ENCODE measurements at regions not wholly inside any gene's neighbourhood (a gene's known extent, or its start where the extent isn't known, plus 50 kb on each side); places are given as distances from the start of the nearest gene placed in this dataset.
A peak's percentile ranks its signal among the peaks of the same experiment; 100 is the strongest.

- DNase-seq: no peak
Observed at GRCh38 chr2:156700681-156701080, 264.5 kb downstream of the GPD2 start.

GRCh38 chr2:156702541-156702940 is 266.4 kb downstream of the GPD2 start:
- DNase-seq: no peak

- DNase-seq: no peak
Observed at GRCh38 chr2:156703642-156704041, 267.5 kb downstream of the GPD2 start.

- DNase-seq: no peak
Observed at GRCh38 chr2:156704132-156704531, 268.0 kb downstream of the GPD2 start.

- DNase-seq: no peak
Observed at GRCh38 chr2:156704617-156705016, 268.4 kb downstream of the GPD2 start.

GRCh38 chr2:156706576-156706975 is 270.4 kb downstream of the GPD2 start:
- no peak for DNase-seq

GRCh38 chr2:156708051-156708450 is 271.9 kb downstream of the GPD2 start:
- no peak for DNase-seq

- no peak for DNase-seq
Observed at GRCh38 chr2:156709091-156709490, 272.9 kb downstream of the GPD2 start.

- DNase-seq: no peak
Observed at GRCh38 chr2:156719036-156719435, 282.9 kb downstream of the GPD2 start.

- no peak for DNase-seq
Observed at GRCh38 chr2:156727867-156728266, 291.7 kb downstream of the GPD2 start.

- DNase-seq: no peak
Observed at GRCh38 chr2:156728328-156728727, 292.1 kb downstream of the GPD2 start.

- no peak for DNase-seq
Observed at GRCh38 chr2:156731506-156731905, 295.3 kb downstream of the GPD2 start.

- DNase-seq: no peak
Observed at GRCh38 chr2:156736950-156737349, 300.8 kb downstream of the GPD2 start.

- no peak for DNase-seq
Observed at GRCh38 chr2:156739301-156739700, 303.1 kb downstream of the GPD2 start.

GRCh38 chr2:156745619-156746018 is 309.4 kb downstream of the GPD2 start:
- DNase-seq: no peak

GRCh38 chr2:156748221-156748620 is 312.0 kb downstream of the GPD2 start:
- DNase-seq: no peak

GRCh38 chr2:156752042-156752441 is 315.9 kb downstream of the GPD2 start:
- DNase-seq: no peak

- no peak for DNase-seq
Observed at GRCh38 chr2:156753766-156754165, 317.6 kb downstream of the GPD2 start.

- no peak for DNase-seq
Observed at GRCh38 chr2:156756516-156756915, 320.3 kb downstream of the GPD2 start.

GRCh38 chr2:156763174-156763573 is 327.0 kb downstream of the GPD2 start:
- DNase-seq: peak; percentile 0

GRCh38 chr2:156765043-156765442 is 328.9 kb downstream of the GPD2 start:
- DNase-seq: no peak

- DNase-seq: no peak
Observed at GRCh38 chr2:156765450-156765849, 329.3 kb downstream of the GPD2 start.

- no peak for DNase-seq
Observed at GRCh38 chr2:156769802-156770201, 333.6 kb downstream of the GPD2 start.

GRCh38 chr2:156778916-156779315 is 342.7 kb downstream of the GPD2 start:
- no peak for DNase-seq

- DNase-seq: no peak
Observed at GRCh38 chr2:156779416-156780120, 343.4 kb downstream of the GPD2 start.

Data from NCI-H187 treated with DMSO at 0.1 percent for 48 hours (cell line).